ENCODE measurements at regions not wholly inside any gene's neighbourhood (a gene's known extent, or its start where the extent isn't known, plus 50 kb on each side); places are given as distances from the start of the nearest gene placed in this dataset.

DNA sequence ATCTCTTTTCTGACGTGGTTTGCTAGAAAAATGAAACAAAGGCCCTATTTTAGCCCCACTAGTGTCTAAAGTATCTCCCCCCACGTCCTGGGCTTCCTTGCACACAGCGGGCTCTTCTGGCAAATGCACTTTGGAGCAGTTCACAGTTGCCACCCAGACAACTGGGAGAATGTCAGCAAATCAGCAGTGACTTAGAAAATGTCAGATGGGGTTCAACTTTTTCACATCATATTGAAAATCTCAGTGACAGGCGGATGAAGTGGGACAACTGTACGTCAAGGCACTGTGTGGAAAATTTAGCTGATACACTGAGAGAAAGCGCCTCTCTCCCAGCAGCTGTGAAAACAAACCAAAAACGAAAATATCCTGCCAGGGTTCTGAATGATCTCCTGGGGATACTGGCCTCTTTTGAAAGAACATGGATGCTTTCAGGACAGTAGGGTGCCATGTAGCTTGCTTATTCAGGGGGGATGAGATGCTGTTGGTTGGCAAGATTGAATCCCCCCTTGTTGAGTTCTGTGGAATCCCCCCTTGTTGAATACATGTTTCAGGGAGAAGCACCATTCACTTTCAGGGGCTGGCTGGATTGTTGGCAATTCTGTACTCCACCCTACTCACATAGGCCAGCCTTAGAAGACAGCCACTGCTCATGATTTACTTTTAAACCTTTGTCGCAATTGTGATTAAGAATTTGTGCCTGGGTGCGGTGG is 372.8 kb upstream of the CELF2 start:
- DNase-seq, result no peak

DNA sequence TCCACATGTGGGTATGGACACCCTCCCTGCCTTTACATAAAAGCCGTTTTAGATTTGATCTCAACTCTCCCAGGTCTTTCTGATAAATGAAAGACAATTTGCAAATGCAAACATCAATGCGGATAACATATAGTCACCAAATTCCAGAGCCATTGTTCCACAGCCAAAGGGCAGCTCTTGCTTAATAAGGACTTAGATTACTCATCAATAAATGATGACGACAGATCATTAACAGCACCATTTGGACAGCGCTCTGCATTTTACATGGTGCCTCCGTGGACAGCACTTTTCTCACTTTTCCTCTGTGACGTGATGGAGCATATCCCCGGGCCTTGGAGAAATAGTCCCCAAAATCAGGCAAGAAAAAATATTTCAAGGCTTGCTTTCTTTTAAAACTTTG is 370.3 kb upstream of the CELF2 start:
- DNase-seq, result no peak

- peak in 1 of 3 donors; percentile 6 for DNase-seq
Measured at GRCh38 chr10:10657139-10657760, 360.4 kb upstream of the CELF2 start.

DNA sequence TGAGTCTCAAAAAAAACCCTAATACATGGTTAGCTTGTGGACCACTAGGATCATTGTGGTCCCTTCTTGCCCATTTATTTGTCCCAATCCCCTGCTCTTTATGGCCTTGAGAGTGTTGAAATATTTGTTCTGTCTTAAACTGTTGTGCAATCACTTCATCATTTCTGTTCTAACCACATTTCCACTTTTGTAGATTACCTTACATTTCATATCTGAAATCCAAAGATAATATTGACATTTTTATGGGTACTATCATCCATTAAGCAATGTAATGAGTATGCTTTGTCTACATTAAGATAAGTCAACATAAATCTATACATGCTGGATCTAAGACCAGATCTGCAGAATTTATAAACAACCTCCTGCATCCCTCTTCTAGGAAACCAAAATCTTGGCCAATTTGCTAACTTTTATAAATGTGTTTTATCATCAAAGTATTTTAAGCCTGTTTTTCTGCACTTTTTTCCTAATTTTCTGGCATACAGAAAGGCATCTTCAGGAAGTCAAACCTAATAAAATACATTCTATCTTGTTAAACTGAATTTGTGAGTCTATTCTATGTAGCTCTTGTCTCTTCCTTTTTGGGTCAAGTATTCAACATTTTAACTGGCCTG is 359.4 kb upstream of the CELF2 start:
- DNase-seq, result peak in 2 of 3 donors; percentile 1 to 25

GRCh38 chr10:10660054-10660453 is 357.6 kb upstream of the CELF2 start:
- no peak for DNase-seq

DNA sequence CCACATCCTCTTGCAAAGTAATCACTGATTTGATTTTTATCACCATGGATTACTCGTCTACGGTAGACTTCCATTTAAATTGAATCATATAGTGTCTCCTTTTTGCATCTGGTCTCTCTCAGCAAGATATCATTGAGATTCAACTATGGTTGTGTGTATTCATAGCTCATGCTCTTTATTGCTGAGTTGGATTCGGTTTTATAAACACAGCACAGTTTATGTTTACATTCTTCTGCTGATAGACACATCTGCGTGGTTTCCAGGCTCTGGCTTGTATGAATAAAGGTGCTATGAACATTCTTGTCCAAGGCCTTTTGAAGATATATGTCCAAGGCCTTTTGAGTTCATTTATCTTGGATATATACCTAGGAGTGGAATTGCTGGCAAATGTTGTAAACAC is 356.5 kb upstream of the CELF2 start:
- no peak for DNase-seq

- DNase-seq, result peak in 2 of 3 donors; percentile 5 to 18
Measured at GRCh38 chr10:10662716-10663408, 354.8 kb upstream of the CELF2 start.

- peak in 1 of 3 donors; percentile 9 for DNase-seq
Measured at GRCh38 chr10:10663622-10664021, 354.1 kb upstream of the CELF2 start.

- no peak for DNase-seq
Measured at GRCh38 chr10:10665750-10666149, 351.9 kb upstream of the CELF2 start.

GRCh38 chr10:10667466-10667865 is 350.2 kb upstream of the CELF2 start:
- no peak for DNase-seq

- DNase-seq, result no peak
Measured at GRCh38 chr10:10676972-10677371, 340.7 kb upstream of the CELF2 start.

GRCh38 chr10:10677479-10677878 is 340.2 kb upstream of the CELF2 start:
- DNase-seq, result peak; percentile 75 to 81 (median 79)

DNA sequence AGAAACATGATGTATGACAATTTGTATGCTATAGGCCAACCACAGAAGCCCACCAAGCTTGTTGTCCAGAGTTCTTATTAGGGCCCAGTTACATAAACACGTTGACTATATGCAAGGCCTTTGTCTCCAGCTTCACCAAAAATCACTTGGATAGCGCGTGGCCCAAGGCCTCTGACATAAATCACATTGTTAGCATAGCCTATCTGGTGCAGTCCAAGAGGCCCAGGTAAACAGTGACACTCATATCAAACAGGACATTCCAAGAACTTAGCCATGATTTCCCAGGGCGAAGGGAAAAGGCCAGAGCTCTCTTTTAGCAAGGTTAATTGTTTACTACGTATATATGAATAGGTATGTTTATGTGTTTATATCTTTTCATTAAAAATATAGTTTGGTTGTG is 337.2 kb upstream of the CELF2 start:
- no peak for DNase-seq

DNA sequence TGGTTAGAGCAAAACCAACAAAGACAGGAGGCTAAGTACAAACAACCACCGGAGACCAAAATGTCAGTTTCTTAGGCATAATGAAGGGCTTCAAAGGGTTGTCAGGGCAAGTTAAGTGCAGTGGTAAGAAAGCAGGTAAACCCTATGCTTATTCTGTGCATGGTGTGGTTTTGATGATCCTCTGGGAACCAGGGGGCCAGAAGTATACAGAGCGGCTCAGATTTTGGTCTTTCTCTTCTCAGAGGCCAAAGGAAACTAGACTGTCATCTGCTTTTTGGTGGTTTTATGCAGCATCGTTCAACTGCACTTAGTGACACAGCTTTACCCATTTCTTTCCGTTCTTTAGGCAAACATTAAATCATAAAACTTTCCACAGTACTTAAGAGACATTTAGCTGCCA is 332.7 kb upstream of the CELF2 start:
- DNase-seq, result no peak

DNA sequence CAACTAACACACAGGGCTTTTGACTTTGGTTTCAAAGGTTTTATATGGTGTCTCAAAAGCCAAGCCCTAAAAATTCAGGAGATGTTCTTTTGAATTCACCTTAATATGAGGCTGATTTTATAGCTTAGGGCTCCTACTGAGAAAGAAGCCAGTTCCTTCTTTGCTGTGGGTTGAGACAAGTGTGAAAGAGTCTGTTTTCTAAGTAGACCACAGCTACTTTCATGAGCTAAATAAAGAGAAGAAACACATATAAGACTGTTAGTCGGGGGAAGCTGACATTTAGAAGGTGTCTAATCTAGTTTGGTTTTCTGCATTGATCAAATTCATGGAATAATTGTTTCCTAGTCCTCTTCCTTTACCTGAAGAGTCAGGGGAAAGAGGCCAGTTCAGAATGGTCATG is 332.1 kb upstream of the CELF2 start:
- DNase-seq, result no peak

GRCh38 chr10:10687751-10688150 is 329.9 kb upstream of the CELF2 start:
- no peak for DNase-seq

DNA sequence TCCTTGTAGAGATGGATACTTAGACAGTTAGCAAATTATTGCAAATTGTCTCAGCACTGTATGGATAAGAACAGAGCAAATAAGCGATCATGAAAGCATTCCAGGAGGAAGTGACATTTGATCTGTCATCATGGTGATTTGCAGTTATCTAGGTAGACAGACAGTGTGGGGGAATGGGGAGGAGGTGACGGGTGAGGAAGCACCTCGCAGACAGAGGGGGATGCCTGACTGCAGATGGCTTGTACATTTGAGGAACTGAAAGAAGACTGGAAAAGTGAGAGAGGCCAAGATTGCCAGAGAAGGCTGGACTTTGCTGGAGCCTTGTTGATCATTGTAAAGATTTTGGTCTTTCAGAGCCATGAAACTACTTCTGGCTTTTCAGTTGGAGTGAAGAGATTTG is 318.2 kb upstream of the CELF2 start:
- peak; percentile 13 to 37 (median 33) for DNase-seq

DNA sequence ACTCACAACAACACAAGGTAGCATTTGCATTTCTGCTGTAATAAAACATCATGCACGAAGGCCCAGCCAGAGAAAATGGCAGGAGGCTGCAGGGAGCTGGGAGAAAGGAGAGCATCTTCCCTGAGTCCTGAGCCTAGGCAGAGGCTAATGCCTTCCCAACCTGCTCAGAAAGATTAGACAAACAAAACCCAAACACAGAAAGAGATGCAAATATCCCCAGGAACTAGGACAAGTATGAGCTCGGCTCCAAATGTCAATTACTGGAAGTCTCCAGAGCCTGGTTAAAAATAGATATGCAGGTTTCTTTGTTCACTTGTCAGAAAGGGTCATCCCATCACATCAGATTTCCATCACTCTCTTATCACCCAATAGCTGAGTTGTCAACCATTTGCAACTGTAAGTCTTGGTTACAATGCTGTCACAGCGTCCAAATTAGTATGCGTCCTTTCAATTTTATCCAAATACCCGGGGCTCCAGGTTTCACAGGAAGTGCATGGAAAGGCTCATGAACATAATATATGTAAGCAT is 316.5 kb upstream of the CELF2 start:
- no peak for DNase-seq

DNA sequence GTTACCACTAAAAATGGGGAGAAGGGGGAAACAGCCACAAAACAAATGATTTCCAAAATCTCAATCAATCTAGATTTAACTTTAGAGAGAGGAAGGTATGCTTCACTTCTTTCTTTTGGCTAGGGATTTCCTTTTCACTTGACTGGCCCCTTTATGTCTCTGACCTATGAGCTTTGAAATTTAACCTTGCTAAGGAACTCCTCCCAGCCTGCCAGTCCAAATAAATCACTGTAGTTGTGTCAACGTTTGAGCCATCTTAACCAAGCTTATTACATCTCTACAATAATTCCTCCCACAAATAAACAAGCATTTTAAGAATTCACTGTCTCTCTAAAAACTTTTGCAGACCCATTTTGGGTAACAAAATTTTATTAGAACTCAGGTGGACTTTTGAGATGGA is 315.5 kb upstream of the CELF2 start:
- no peak for DNase-seq

DNA sequence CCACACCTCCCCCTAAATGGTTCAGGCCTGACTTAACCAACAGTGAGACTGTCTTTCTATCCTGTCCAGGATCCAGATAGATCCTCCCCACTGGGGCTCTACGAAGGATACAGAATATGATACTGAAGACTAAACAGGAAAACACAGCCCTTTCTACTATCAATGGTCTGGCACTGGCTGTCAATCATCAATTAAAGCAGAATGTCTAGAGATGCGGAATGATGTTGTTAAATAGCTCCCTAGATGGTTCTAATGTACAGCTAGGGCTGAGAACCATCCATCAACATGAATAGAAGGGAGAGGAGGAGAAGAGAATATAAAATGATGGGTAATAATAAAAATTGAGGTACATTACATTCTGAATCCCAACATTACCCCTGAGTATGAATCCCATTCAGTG is 314.3 kb upstream of the CELF2 start:
- no peak for DNase-seq

- no peak for DNase-seq
Measured at GRCh38 chr10:10712155-10712704, 305.4 kb upstream of the CELF2 start.

DNA sequence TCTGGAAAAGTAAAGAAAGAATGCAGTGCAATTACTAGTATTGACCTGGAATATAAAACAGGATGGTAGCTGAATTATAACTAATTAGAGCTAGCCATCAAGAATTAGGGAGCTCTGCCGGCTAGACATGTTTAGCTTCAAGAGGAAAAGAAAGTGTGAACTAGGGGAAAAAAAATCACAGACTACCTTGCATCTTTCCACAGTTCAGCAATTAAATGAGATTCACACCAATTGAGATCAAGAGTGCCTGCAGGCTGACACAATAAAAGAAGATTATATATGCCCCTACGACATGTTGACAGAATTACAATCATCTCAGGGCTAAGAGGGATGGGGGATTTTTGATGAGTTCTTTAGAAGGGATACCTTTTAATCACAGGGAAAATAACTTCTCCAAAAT is 303.3 kb upstream of the CELF2 start:
- DNase-seq, result no peak

DNA sequence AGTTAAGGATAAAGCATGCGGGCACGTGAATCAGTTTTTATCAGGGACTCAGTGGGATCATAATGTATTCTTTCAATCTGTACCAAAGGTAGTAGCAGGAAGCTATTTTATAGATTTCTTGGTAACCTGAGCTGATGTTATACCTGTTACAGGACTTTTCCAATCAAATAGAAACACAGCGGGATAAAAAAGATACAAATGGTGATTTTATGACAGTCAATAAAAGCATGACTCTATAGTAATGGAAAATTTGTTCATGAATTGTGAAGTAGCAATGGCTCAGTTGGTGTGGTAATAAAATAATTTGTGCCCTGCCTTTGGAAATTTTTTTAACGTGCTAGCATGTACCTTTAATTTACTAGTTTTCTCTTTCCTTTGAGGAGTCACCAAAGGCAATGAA is 300.7 kb upstream of the CELF2 start:
- DNase-seq, result no peak
